ENCODE measurements at regions not wholly inside any gene's neighbourhood (a gene's known extent, or its start where the extent isn't known, plus 50 kb on each side); places are given as distances from the start of the nearest gene placed in this dataset.

GRCh38 chr12:84421103-84421502 is 491.5 kb downstream of the SLC6A15 start:
- DNase-seq (ENCODE audit: low spot score in 2 of 2) = no peak
- Histone ChIP-seq H3K9me3 (no peaks in the 10 kb centered on the region), H3K27ac (no peak overlapping the region), H3K36me3 (no peaks in the 10 kb centered on the region), H3K27me3 (no peaks in the 10 kb centered on the region), H3K4me1 (no peaks in the 10 kb centered on the region), H3K4me3 (no peak overlapping the region)
- intact Hi-C loops (cut with DNase I) = no loop called here
- TF ChIP-seq CTCF (IDR thresholded peaks at IDR 0.05) = no peak

DNA sequence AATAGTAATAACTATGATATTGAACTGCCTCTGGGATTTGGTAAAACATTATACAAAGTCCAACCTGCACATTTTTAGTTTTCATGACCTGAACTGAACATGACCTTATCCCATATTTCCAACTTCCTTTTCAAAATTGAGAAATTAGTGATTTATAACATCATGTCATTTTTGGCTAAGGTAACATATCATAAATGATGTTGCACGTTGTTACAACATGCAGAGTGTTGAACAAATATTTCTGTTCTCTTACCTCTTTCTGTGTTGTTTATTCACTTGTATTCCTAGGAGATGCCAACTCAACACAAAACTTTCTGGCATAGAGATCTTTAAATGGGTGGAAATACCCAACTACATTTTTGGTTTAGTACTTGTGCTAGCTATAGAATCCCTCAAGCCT is 496.0 kb downstream of the SLC6A15 start:
- intact Hi-C loops (cut with DNase I) = no loop called here
- DNase-seq (ENCODE audit: low spot score in 2 of 2) = no peak
- Histone ChIP-seq H3K9me3 (no peaks in the 10 kb centered on the region), H3K4me1 (no peaks in the 10 kb centered on the region), H3K27ac (no peak overlapping the region), H3K36me3 (no peaks in the 10 kb centered on the region), H3K27me3 (no peaks in the 10 kb centered on the region), H3K4me3 (no peak overlapping the region)
- no peak for TF ChIP-seq CTCF (IDR thresholded peaks at IDR 0.05)

DNA sequence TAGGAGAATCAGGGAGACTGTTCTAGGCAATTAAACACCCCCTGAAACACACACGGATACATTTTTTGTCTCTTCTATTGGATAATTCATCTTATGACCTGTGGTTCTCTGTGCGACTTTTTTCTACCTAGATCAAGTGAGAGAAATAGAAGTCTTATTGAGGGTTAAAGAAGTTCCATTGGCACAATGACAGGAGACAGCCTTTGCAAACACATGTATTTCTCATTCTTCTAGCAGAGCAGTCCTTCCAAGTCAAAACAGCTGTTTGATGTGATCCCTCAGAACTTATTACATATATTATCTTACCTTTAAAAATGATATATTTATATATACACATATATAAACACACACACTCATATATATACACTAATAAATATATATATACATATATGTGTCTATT is 496.7 kb downstream of the SLC6A15 start:
- Histone ChIP-seq H3K27me3 (no peaks in the 10 kb centered on the region), H3K4me1 (no peaks in the 10 kb centered on the region), H3K4me3 (no peak overlapping the region), H3K36me3 (no peaks in the 10 kb centered on the region), H3K27ac (no peak overlapping the region), H3K9me3 (no peaks in the 10 kb centered on the region)
- TF ChIP-seq CTCF (IDR thresholded peaks at IDR 0.05) = no peak
- no peak for DNase-seq (ENCODE audit: low spot score in 2 of 2)
- intact Hi-C loops (cut with DNase I) = no loop called here

GRCh38 chr12:84413656-84414055 is 498.9 kb downstream of the SLC6A15 start:
- H3K9me3 ChIP-seq = no peaks in the 10 kb centered on the region
- no peaks in the 10 kb centered on the region for H3K4me1 ChIP-seq
- H3K27me3 ChIP-seq = no peaks in the 10 kb centered on the region
- H3K36me3 ChIP-seq = no peaks in the 10 kb centered on the region
- no peak overlapping the region for H3K27ac ChIP-seq
- no peak for DNase-seq (ENCODE audit: low spot score in 2 of 2)
- intact Hi-C loops (cut with DNase I) = no loop called here
- no peak for TF ChIP-seq CTCF (IDR thresholded peaks at IDR 0.05)
- H3K4me3 ChIP-seq = no peak overlapping the region

- TF ChIP-seq CTCF (IDR thresholded peaks at IDR 0.05) = no peak
- DNase-seq (ENCODE audit: low spot score in 2 of 2) = no peak
- Histone ChIP-seq H3K27ac (no peak overlapping the region), H3K9me3 (no peaks in the 10 kb centered on the region), H3K4me1 (no peaks in the 10 kb centered on the region), H3K36me3 (no peaks in the 10 kb centered on the region), H3K27me3 (no peaks in the 10 kb centered on the region), H3K4me3 (no peak overlapping the region)
- intact Hi-C loops (cut with DNase I) = no loop called here
Measured at GRCh38 chr12:84412226-84412625, 500.4 kb downstream of the SLC6A15 start.

GRCh38 chr12:84411031-84411430 is 501.6 kb downstream of the SLC6A15 start:
- intact Hi-C loops (cut with DNase I) = no loop called here
- no peaks in the 10 kb centered on the region for H3K9me3 ChIP-seq
- H3K4me1 ChIP-seq = no peaks in the 10 kb centered on the region
- no peaks in the 10 kb centered on the region for H3K36me3 ChIP-seq
- no peak for TF ChIP-seq CTCF (IDR thresholded peaks at IDR 0.05)
- no peak overlapping the region for H3K4me3 ChIP-seq
- H3K27ac ChIP-seq = no peak overlapping the region
- no peaks in the 10 kb centered on the region for H3K27me3 ChIP-seq
- no peak for DNase-seq (ENCODE audit: low spot score in 2 of 2)

Measured in ascending aorta (tissue), 2 donors.